ENCODE measurements at regions not wholly inside any gene's neighbourhood (a gene's known extent, or its start where the extent isn't known, plus 50 kb on each side); places are given as distances from the start of the nearest gene placed in this dataset.

GRCh38 chr7:135847242-135847641 lies 98.6 kb upstream of the FAM180A start:
- H3K27ac ChIP-seq (ENCODE audit: low read depth) = no peak overlapping the region
- H3K27me3 ChIP-seq (ENCODE audit: insufficient read depth) = no peaks in the 10 kb centered on the region
- no peak overlapping the region for H3K27ac Mint-ChIP-seq
- H3K4me1 ChIP-seq (ENCODE audit: insufficient read depth) = no peaks in the 10 kb centered on the region
- peaks cover 12% of the 10 kb centered on the region for H3K9me2 ChIP-seq (ENCODE audit: insufficient read depth)
- H3K79me2 ChIP-seq (replicated peaks; ENCODE audit: insufficient read depth) = no peaks in the 10 kb centered on the region
- H3K36me3 Mint-ChIP-seq (ENCODE audit: low read depth) = no peaks in the 10 kb centered on the region
- no peaks in the 10 kb centered on the region for H3K27me3 Mint-ChIP-seq (ENCODE audit: insufficient read depth, low read depth, poor library complexity)
- no peak overlapping the region for H3K4me2 ChIP-seq
- peaks cover 5% of the 10 kb centered on the region; the same call in 1 of the 3 replicates for H3K9me3 Mint-ChIP-seq
- no peak overlapping the region for H2AFZ ChIP-seq
- H3K36me3 ChIP-seq (ENCODE audit: insufficient read depth) = no peaks in the 10 kb centered on the region
- no peak overlapping the region for H3K4me3 Mint-ChIP-seq
- no peak overlapping the region for H3K4me3 ChIP-seq
- peaks cover 4% of the 10 kb centered on the region; the same call in 2 of the 3 replicates for H3K4me1 Mint-ChIP-seq
- ATAC-seq (no peak), DNase-seq (ENCODE audit: low spot score) (no peak)
- TF ChIP-seq, protein P1, sequence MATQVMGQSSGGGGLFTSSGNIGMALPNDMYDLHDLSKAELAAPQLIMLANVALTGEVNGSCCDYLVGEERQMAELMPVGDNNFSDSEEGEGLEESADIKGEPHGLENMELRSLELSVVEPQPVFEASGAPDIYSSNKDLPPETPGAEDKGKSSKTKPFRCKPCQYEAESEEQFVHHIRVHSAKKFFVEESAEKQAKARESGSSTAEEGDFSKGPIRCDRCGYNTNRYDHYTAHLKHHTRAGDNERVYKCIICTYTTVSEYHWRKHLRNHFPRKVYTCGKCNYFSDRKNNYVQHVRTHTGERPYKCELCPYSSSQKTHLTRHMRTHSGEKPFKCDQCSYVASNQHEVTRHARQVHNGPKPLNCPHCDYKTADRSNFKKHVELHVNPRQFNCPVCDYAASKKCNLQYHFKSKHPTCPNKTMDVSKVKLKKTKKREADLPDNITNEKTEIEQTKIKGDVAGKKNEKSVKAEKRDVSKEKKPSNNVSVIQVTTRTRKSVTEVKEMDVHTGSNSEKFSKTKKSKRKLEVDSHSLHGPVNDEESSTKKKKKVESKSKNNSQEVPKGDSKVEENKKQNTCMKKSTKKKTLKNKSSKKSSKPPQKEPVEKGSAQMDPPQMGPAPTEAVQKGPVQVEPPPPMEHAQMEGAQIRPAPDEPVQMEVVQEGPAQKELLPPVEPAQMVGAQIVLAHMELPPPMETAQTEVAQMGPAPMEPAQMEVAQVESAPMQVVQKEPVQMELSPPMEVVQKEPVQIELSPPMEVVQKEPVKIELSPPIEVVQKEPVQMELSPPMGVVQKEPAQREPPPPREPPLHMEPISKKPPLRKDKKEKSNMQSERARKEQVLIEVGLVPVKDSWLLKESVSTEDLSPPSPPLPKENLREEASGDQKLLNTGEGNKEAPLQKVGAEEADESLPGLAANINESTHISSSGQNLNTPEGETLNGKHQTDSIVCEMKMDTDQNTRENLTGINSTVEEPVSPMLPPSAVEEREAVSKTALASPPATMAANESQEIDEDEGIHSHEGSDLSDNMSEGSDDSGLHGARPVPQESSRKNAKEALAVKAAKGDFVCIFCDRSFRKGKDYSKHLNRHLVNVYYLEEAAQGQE (IDR thresholded peaks at IDR 0.05; ENCODE audit: unreplicated experiment) = no peak
- TF ChIP-seq ZNF462 (CRISPR knock-in tag; IDR thresholded peaks at IDR 0.05) = no peak
- H4K20me1 ChIP-seq (replicated peaks; ENCODE audit: insufficient read depth) = no peaks in the 10 kb centered on the region
- H3F3A ChIP-seq (replicated peaks; ENCODE audit: low read depth) = no peaks in the 10 kb centered on the region

Measured in GM23338 (cell line).